OCI-M1 (cell line): ENCODE measurements at regions not wholly inside any gene's neighbourhood (a gene's known extent, or its start where the extent isn't known, plus 50 kb on each side); places are given as distances from the start of the nearest gene placed in this dataset.
"Not testable (repeated sequence)": the region's sequence is repeated elsewhere in the genome, so short reads cannot be mapped to it uniquely, and the experiment has no call there.

Source experiments
- DNase-seq: peaks from one replicate; lab custom pipeline; 2025; lab: John Stamatoyannopoulos, UW

DNA sequence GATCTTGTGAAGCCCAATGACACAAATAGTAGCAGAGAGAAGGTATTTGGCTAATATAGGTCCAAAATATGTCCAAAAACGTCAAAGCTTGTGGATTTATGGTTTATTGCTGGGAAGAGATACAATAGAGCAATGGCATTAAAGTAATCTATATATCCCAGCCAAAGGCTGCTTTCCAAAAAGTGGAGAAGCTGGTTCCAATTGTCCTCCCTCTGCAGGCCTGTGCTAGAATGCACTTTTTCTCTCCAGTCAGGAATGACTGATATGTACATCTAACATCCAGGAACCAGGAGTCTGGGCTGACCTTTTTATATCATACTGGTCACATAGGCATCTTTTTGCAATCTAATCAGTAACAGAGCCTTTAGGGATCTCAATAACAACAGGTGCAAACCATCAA is 167.1 kb upstream of the FAM3C start:
- no peak for DNase-seq

DNA sequence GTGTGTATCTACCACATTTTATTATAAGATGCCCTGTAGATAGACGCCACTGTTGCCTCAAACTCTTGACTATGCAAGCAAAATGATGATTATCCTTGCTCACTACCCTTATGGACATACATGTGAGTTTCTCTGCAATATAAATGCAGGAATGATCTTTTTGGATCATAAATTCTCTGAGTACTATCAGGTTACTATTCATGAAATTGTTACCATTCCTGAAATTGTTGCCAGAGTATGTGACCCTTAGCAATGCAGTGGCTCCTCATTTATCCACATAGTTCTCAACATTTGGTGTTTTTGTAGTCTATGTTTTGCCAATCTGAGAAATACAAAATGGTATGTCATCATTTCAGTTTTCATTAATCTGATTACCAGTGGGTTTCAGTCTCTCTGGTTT is 166.2 kb upstream of the FAM3C start:
- DNase-seq = no peak

DNA sequence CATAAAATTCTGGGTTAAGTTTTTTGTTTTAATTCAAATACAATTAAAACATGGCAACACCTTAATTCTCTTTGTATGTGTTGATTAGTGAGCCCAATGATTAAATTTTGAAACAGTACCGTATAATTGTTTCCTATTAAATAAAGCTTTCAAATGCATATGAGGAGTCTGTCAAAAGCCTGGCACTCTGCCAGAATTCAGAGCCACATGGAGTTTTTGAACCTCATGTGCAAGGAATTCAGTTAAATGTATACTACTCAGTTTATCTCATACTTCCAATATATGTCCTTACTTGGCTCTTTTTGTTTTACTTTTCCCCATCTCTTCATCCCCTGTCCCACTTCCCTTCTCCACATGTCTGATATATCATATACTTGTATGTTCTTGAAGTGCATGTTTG is 165.6 kb upstream of the FAM3C start:
- DNase-seq = no peak

DNA sequence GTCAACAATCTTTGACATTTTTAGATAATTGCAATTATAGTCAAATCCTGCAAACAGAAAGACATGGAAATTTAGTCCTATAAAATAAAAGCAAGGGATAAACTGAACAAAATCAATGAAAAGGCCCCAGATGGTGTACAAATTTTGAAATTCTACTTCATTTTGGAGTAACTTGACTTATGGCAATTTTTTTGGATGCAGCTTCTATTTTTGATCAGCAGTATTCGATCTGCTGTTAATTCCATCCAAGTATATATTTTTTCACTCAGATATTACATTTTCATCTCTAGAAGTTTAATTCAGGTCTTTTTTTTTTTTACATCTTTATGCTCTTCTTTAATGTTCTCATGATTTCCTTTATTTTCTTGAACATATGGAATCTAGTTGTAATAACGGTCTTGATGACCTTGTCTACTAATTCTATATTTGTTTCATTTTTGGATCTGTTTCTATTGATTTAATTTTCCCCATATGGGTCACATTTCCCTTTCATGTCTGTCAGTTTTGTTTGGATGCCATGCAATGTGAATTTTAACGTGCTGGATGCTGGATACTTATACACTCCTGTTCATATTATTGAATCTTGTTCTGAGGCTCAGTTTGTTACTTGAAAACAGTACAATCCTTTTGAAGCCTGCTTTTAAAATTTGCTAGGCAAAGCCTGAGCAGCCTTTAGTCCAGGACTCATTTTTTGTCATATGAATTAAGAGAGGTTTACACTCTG is 164.3 kb upstream of the FAM3C start:
- DNase-seq = no peak

DNA sequence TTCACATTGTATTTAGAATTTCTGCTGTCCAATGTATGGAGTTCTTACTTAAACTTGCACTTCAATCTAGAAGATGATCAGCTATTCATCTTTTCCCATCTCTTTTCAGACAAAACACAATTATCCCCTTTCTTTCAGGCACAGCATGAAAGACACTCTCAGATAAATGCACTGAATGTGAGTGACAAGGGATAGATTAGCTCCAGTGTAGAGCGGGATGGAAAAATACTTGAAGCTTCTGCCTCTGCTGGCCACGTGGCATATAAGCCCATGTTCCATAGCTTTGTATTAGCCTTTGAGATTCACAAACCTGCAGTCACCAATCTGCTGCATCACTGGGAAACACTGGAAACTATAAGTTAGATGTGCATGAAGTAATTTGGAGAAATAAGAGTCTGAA is 162.2 kb upstream of the FAM3C start:
- DNase-seq = no peak

DNA sequence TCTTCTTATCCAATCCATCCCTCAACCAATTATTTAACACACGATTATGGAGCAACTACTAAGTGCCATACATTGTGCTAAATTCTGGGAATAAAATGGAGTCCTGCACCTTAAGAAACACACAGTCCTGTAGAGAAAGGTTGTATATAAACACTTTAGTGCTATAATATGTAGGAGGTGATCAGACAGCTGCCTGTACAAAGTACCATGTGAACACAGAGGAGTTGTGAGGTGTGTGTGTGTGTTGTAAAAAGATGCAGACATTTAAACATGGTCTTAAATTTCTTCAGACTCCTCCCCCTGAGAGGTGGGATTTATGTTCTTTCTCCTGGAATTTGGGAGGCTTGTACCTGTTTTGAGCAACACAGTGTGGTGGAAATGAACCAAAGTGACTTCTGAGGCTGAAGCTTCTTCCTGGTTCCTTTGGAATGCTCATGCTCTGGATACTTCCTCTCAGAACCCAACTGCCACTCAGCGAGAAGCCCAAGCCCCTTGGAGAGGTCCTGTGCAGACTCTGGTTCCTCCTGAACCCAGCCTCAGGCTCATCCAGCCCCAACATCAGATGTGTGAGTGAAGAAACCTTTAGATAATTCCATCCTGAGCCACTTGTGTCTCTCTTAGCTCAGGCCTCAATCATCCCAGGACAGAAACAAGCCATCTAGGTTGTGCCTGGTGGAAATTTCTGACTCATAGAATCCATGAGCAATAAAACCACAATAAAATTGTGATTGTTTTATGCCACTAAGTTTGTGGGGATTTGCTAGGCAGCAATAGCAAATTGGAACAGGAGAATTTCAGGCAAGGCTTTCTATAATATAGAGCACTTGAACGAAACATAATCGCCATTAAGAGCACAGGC is 161.2 kb upstream of the FAM3C start:
- DNase-seq = no peak

DNA sequence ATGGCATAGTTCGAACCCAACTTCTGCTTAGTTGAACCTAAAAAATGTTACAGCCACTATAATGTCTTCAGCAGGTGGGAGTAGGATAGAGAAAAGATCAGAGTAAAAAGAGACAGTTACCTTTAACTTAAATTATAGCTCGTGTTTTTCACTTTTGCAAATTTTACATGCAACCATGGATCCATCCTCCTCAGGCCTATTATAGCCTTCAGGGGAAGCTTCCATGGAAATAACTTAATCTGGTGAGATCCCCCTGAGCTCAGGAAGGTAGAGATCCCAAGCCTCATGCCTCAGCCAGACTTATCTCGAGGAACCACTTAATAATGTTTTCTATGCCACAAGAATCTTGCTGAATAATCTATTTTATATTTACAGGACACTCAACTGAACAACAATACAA is 159.4 kb upstream of the FAM3C start:
- no peak for DNase-seq

DNA sequence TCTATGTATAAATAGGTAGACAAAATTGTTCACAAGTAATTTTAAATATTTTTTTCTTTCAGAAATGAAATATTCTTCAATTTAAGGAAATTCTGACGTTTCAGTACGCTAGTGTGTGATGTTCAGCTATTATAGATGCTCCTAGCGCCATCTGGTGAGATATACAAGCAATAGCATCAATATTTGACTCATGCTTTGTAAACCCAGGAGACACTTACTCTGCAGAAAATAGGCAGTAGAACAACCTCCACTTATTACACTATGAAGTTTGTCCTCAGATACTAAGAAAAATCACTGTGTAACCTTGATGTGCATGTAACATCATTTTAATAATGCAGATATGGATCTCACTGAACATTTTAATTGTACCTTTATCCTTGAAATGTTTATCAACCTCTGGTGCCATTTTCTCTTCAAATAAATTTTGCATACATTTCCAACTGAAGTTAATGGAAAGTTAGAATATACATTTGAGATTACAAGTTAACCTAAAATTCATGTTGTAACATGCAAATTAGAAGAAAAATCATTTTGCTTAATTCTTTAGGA is 151.5 kb upstream of the FAM3C start:
- DNase-seq = peak; percentile 66

DNA sequence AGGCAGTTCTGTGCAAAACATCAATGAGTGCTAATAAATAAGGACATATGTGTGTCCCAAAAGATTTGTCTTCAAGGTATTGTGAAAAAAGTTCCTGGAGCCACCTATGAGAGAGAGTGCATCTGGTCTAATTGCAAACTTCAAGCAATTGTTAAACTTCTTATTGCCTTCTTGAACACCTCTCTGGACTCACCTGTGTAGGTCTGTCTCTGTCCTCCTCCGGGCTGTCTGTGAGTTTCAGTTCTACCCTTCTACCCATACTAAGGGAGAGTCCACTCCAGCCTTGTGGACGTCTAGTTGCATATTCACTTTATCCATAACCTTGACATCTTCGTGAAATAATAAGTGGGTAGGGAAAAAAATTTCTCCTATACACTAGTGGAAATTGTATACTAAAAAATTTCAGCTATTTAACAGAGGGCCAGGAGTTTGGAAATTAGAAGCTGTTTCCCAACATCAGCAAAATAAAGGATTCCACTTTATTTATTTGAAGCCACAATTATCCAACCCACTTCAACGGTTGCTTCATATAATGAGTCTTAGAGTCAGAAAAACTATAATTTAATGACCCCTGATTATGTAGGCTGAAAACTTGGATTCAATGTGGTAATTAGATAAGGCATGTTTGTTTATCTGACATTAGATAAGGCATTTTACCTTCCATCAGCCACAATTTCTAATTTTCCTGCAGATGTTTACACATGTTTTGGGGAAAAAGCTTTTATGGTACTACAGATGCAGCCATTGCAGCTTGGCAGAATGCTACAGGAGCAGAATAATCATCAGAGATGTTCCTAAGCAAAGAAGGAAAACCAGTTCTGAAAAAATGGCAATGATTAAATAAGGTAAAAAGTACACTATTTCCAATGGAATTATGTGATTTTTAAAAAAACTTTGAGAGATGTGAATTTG is 150.8 kb upstream of the FAM3C start:
- DNase-seq = no peak

DNA sequence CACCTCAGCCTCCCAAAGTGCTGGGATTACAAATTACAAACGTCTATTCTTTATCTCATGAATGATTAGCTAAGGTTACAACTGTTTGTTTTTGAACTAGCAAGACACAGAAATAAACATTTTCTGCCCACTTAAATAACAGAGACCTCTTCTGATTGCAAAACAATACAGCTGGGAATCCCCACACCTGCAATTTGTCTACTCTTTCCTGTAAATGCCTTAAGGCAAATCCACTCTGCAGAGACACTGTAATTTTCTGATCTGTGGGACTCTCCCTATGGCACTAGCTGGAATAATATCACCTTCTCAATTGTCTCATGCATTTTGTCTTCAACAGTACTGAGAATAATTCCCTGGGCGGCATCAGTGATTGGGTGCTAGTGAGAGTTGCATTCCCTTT is 149.3 kb upstream of the FAM3C start:
- no peak for DNase-seq

DNA sequence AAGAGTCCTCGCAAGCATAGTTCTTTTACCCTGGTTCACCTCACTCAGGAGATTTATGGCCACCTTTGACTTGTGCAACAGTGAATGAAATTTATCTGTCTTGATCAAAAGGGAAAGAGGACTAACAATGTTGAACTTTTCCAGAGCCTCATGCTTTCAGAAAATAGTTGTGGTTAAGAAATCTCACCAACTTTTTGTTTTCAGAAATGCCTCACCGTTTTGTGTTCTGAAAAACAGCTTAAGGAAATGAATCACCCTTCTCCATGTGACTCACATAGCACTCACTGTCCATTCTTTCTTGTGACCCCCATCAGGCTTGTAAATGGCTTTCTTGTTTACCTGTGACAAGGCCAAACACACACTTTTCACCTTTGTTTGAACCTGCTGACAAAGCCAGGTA is 148.6 kb upstream of the FAM3C start:
- no peak for DNase-seq

DNA sequence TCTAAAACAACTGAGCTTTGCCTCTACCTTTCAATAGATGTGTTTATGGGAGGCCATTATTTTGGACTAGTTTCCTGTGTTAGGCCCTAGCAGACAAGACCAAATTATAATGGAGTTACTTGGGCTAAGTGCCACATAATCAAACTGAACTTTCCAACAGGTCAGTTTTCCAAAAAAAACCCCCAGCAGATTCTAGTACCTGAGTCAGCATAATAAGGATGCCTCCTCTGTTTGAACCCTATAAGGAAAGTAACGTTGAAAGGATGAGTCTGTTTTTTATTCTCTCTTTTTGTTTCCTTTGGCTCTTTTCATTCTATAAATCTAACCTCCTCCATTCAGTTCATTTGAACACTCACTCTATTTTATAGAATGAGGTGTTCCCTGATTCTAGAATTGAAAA is 148.1 kb upstream of the FAM3C start:
- DNase-seq = no peak

DNA sequence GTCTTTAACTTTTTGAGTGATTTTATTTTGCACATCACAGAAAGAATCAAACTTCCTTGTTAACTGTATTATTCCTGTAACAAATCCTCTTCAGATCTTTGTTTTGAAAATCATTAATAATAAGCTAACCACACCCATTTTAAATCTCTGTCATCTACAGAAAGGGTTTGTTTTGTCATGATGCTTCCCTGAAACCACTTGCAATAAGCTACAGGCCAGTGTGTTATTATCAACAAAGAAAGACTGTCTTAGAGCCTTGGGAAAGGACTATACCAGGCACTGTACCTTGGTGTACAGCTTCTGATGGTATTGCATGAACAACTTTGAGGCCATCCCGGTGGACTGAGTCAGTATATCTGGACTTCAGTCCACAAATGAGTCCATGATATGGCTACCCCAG is 145.3 kb upstream of the FAM3C start:
- DNase-seq = no peak

DNA sequence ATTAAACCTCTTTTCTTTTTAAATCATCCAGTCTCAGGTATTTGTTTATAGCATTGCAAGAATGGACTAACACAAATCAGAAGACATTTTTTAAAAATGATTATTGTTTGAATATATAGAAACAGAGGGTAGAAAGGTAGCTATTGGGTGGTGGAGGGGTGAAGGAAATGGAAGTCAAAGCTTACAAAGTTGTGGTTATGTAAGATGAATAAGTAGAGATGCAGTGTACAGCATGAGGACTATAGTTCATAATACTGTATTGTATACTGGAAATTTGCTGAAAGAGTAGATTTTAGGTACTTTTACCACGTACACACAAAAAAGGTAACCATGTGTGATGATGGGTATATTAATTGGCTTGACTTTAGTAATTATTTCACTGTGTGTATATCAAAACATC is 144.0 kb upstream of the FAM3C start:
- no peak for DNase-seq

DNA sequence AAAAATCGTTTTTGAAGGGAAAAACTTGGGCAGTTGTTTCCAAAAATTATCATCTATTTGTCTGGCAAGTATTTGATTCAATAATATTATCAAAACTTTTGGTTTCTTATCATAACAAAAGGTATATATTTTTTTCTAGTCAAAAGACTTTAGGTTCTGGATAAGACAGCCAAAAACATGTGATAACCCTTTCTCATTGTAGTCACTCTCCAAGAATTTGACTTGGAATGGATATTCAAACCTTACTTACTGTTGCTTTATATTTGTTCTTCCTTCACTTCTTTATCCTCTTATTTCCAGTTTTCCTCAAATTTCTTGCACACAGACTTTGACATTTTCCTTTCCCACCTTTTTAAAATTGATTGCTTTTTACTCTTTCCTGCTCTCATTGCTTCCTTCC is 140.9 kb upstream of the FAM3C start:
- DNase-seq = no peak

DNA sequence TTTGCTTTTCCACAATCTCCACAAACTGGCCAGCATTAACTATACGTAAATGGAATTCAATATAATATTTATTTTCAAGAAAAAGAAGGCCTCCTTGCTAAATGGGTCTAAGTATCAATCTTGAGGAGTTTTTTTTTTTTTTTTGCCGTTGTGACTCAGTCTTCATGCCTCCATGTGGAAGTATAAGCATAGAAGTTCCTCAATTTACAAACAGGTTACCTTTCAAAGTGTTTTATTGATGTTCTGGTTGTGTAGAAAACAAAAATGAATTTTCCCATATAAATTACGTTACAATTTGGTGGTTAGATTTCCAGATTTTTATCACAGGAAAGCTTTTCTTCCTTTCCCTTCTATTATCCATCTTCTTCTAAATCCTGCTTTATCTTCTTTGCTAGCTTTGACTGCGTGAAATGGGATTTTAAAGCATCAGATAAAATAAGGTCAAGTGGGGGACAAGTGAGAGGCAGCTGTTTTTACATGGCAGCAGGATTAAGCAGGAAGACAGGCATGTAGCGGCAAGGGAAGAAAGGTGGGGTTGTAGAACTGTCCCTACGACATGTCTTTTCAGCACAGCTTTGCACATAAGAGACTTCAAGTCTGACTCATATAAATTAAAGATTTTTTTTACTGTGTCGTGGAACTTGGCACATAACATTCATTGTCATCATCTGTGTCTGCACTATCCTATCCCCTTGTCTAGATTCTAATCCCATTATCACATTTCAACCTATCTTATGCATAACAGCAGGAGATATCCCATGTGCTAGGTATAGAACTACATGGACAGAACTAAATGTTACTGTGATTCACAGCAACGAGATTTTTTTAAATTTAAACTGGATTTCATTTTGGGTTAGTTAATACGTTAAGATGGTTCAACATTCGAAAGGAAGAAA is 135.3 kb upstream of the FAM3C start:
- DNase-seq = no peak

DNA sequence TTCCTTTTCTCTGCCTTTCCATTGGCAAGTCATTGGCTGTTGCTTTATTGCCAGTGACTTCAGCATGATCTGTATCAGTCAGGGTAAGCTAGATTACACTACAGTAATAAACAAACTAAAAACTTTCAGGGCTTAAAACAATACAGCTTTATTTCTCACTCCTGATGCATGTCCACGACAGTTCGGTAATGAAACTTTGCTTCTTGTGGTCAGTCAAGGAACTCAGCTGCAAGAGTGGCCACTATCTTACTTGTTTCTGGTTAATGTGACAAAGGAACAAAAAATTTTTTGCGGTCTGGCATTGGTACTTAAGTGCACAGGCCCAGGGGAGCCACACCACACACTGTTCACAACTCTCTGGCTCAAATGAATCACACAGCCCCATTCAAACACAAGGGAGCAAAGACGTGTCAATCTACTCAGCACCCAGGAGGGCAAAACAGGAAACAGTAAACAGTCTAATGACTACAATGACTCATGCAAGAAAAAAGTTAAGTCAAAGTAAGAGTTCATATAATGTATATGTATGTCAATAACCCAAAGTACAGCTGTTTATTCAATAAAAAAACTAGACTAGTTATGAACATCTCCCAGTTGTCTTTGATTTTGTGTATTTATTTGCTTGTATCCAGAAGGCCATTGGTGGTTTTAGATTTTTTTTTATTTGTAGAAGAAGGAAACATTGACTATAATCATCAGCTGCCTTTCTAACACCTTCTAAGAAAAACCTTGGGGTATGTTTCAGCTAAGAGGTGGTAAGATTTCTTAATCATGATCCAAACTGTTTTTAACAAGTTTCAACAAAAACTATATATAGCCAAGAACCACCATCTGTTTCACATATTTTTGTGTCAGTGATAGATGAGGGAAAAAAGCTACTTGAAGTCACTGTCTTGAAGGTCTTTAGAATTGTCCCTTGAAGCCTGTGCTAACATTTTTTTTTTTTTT is 134.4 kb upstream of the FAM3C start:
- DNase-seq = peak; percentile 44

DNA sequence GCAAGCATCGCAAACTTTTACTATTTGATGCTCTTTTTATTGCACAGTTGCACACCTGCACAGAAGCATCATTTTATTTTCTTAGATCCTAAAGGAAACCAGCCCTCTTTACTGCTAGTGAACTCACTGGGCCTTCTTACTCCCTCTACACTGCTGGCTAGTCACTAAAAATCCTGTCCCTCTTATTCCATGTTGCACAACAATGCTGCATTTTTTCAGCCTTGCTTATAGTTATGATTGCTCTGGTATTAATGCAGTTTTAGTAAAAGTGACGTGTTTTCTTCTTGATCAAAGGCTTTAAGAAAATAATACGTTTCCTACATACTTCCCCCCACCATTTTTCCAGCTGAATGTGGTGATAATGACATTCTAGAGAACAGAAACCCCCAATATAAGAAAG is 132.9 kb upstream of the FAM3C start:
- DNase-seq = no peak

DNA sequence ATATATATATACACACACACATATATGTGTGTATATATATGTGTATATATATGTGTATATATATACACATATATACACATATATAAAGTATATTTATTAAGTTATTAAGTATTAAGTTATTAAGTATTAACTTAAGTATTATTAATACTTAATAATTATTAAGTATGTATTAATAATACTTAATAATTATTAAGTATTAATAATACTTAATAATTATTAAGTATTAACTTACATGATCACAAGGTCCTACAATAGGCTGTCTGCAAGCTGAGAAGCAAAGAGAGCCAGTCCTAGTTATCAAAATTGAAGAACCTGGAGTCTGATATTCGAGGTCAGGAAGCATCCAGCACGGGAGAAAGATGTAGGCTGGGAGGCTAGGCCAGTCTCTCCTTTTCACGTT is 130.1 kb upstream of the FAM3C start:
- not testable (repeated sequence) for DNase-seq
